HG02870 (cell line): ENCODE measurements at regions not wholly inside any gene's neighbourhood (a gene's known extent, or its start where the extent isn't known, plus 50 kb on each side); places are given as distances from the start of the nearest gene placed in this dataset.
"Not testable (repeated sequence)": the region's sequence is repeated elsewhere in the genome, so short reads cannot be mapped to it uniquely, and the experiment has no call there.

ENCODE experiments used
- ATAC-seq: cut with Tn5 transposase; IDR thresholded peaks from one replicate; pipeline ENCODE4 v1.9.1; 2021; ENCODE audit warnings: mild to moderate bottlenecking, moderate library complexity; ENCODE audit not compliant: unreplicated experiment

- no peak for ATAC-seq
Measured at GRCh38 chr7:118404211-118404610, 179.7 kb downstream of the ANKRD7 start.

GRCh38 chr7:118418433-118418832 lies 193.9 kb downstream of the ANKRD7 start:
- no peak for ATAC-seq

GRCh38 chr7:118420888-118421287 lies 196.4 kb downstream of the ANKRD7 start:
- no peak for ATAC-seq

- no peak for ATAC-seq
Measured at GRCh38 chr7:118429141-118429540, 204.6 kb downstream of the ANKRD7 start.

GRCh38 chr7:118436663-118437062 lies 212.2 kb downstream of the ANKRD7 start:
- no peak for ATAC-seq

- not testable (repeated sequence) for ATAC-seq
Measured at GRCh38 chr7:118449030-118449429, 224.5 kb downstream of the ANKRD7 start.

- no peak for ATAC-seq
Measured at GRCh38 chr7:118449797-118450567, 225.5 kb downstream of the ANKRD7 start.

- no peak for ATAC-seq
Measured at GRCh38 chr7:118452128-118452527, 227.6 kb downstream of the ANKRD7 start.

GRCh38 chr7:118467381-118467780 lies 242.9 kb downstream of the ANKRD7 start:
- no peak for ATAC-seq

- ATAC-seq: no peak
Measured at GRCh38 chr7:118472581-118472980, 248.1 kb downstream of the ANKRD7 start.

GRCh38 chr7:118473271-118473670 lies 248.8 kb downstream of the ANKRD7 start:
- ATAC-seq: no peak

GRCh38 chr7:118476036-118476435 lies 251.5 kb downstream of the ANKRD7 start:
- ATAC-seq: no peak

- no peak for ATAC-seq
Measured at GRCh38 chr7:118477036-118477435, 252.5 kb downstream of the ANKRD7 start.

- no peak for ATAC-seq
Measured at GRCh38 chr7:118478236-118478635, 253.7 kb downstream of the ANKRD7 start.

- ATAC-seq: no peak
Measured at GRCh38 chr7:118478931-118479330, 254.4 kb downstream of the ANKRD7 start.

- ATAC-seq: no peak
Measured at GRCh38 chr7:118492466-118492865, 268.0 kb downstream of the ANKRD7 start.

GRCh38 chr7:118496138-118496644 lies 271.7 kb downstream of the ANKRD7 start:
- no peak for ATAC-seq

GRCh38 chr7:118502235-118502634 lies 277.7 kb downstream of the ANKRD7 start:
- ATAC-seq: no peak

- ATAC-seq: no peak
Measured at GRCh38 chr7:118511146-118511545, 286.6 kb downstream of the ANKRD7 start.

GRCh38 chr7:118517275-118517674 lies 292.8 kb downstream of the ANKRD7 start:
- no peak for ATAC-seq

- ATAC-seq: no peak
Measured at GRCh38 chr7:118525020-118525419, 300.5 kb downstream of the ANKRD7 start.

GRCh38 chr7:118531566-118531965 lies 307.1 kb downstream of the ANKRD7 start:
- ATAC-seq: no peak

- no peak for ATAC-seq
Measured at GRCh38 chr7:118559207-118559606, 334.7 kb downstream of the ANKRD7 start.
